ENCODE measurements at regions not wholly inside any gene's neighbourhood (a gene's known extent, or its start where the extent isn't known, plus 50 kb on each side); places are given as distances from the start of the nearest gene placed in this dataset.

DNA sequence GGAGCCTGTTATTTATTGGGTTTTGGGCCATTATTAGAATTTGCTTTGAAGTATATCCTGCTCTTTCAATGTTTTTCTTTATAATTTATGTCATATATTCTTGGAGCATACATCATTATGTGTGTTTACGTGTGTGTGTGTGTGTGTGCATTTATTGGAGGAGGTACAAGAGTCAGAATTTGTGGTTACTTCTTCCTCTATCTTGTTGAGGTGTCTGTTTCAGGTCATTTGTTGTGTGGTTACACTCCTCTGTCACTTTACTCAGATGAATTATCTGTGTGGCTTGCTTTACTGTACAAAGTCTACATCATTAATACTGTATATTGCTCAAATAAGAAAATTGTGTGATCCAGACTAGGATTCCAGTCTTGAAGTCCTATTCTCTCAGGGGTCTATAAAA, 1957.4 kb upstream of the TENM3 start:
- no CpG with 5 or more reads among the region's 1 CpG for WGBS (ENCODE audit: insufficient coverage, low lambda C conversion rate)
- Histone ChIP-seq H3K36me3 (ENCODE audit: control insufficient read depth, insufficient read depth, low read length) (no peaks in the 10 kb centered on the region), H3K4me3 (ENCODE audit: low read length) (no peak overlapping the region), H3K27me3 (ENCODE audit: control insufficient read depth, insufficient read depth, low read length) (no peaks in the 10 kb centered on the region), H3K4me1 (ENCODE audit: control insufficient read depth, insufficient read depth, low read length) (no peaks in the 10 kb centered on the region), H3K9me3 (ENCODE audit: control insufficient read depth, low read depth, low read length) (no peaks in the 10 kb centered on the region), H3K27ac (ENCODE audit: low read length) (no peak overlapping the region)
- no peak for DNase-seq

DNA sequence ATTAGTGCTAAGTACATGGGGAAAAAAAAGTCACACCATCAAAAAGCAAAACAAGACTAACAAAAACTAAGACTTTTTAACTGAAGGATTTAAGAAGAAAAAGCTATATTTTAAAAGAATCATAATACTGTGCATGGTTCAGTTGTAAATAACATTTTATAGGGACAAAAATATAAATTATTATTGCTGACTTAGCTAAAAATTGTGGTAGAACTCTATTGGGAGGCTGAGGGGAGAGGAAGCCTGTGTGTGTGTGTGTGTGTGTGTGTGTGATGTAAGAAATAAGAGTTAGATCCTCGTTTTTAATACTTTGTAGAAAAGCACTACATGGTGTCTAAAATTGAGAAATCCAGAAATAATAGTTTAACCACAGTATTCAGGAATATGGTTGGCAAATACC, 1950.9 kb upstream of the TENM3 start:
- no peak overlapping the region for H3K4me3 ChIP-seq (ENCODE audit: low read length)
- H3K27me3 ChIP-seq (ENCODE audit: control insufficient read depth, insufficient read depth, low read length) = no peaks in the 10 kb centered on the region
- DNase-seq = no peak
- no peak overlapping the region for H3K27ac ChIP-seq (ENCODE audit: low read length)
- no peaks in the 10 kb centered on the region for H3K9me3 ChIP-seq (ENCODE audit: control insufficient read depth, low read depth, low read length)
- no peaks in the 10 kb centered on the region for H3K4me1 ChIP-seq (ENCODE audit: control insufficient read depth, insufficient read depth, low read length)
- no peaks in the 10 kb centered on the region for H3K36me3 ChIP-seq (ENCODE audit: control insufficient read depth, insufficient read depth, low read length)
- no CpG with 5 or more reads among the region's 1 CpG for WGBS (ENCODE audit: insufficient coverage, low lambda C conversion rate)

- Histone ChIP-seq H3K36me3 (ENCODE audit: control insufficient read depth, insufficient read depth, low read length) (no peaks in the 10 kb centered on the region), H3K27ac (ENCODE audit: low read length) (no peak overlapping the region), H3K9me3 (ENCODE audit: control insufficient read depth, low read depth, low read length) (no peaks in the 10 kb centered on the region), H3K4me1 (ENCODE audit: control insufficient read depth, insufficient read depth, low read length) (no peaks in the 10 kb centered on the region), H3K27me3 (ENCODE audit: control insufficient read depth, insufficient read depth, low read length) (no peaks in the 10 kb centered on the region), H3K4me3 (ENCODE audit: low read length) (no peak overlapping the region)
- DNase-seq = no peak
- no CpG with 5 or more reads among the region's 4 CpGs for WGBS (ENCODE audit: insufficient coverage, low lambda C conversion rate)
These were observed 1947.1 kb upstream of the TENM3 start for GRCh38 chr4:180296036-180296599.

DNA sequence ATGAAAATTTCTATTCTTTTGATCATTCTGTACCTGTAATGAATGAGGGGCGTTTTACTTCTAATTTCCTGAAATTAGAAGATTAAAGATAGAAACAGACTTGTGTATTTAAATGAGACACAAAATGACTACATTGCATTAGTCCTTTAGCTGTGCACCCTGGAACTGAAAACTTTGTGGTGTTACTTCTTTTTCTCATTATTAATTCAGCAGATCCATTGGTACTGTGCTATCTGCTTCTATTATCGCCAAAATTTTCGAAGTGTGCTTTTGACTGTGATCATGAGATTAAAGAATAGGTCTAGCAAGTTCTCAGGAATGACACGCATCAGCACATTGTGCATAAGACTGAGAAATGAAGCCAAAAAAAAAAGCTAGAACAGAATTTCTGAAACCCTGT, 1938.9 kb upstream of the TENM3 start:
- 100% methylated on average over 1 of the region's 4 CpGs for WGBS (ENCODE audit: insufficient coverage, low lambda C conversion rate)
- Histone ChIP-seq H3K27me3 (ENCODE audit: control insufficient read depth, insufficient read depth, low read length) (no peaks in the 10 kb centered on the region), H3K36me3 (ENCODE audit: control insufficient read depth, insufficient read depth, low read length) (no peaks in the 10 kb centered on the region), H3K4me3 (ENCODE audit: low read length) (no peak overlapping the region), H3K27ac (ENCODE audit: low read length) (no peak overlapping the region), H3K9me3 (ENCODE audit: control insufficient read depth, low read depth, low read length) (no peaks in the 10 kb centered on the region), H3K4me1 (ENCODE audit: control insufficient read depth, insufficient read depth, low read length) (no peaks in the 10 kb centered on the region)
- DNase-seq = no peak

DNA sequence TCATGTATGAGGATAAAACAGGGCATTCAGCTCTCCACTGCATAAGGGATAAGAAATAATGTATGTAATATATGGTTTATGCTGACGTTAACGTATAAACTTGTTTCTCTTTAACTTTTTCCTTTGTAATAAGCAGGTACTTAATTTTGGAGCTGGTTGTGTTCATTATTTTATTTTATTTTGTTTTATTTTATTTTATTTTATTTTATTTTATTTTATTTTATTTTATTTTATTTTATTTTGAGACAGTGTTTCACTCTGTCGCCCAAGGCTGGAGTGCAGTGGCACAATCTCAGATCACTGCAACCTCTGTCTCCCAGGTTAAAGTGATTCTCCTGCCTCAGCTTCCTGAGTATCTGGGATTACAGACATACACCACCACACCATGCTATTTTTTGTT, 1932.6 kb upstream of the TENM3 start:
- DNase-seq = no peak
- Histone ChIP-seq H3K4me3 (ENCODE audit: low read length) (no peak overlapping the region), H3K36me3 (ENCODE audit: control insufficient read depth, insufficient read depth, low read length) (no peaks in the 10 kb centered on the region), H3K27ac (ENCODE audit: low read length) (no peak overlapping the region), H3K27me3 (ENCODE audit: control insufficient read depth, insufficient read depth, low read length) (no peaks in the 10 kb centered on the region), H3K9me3 (ENCODE audit: control insufficient read depth, low read depth, low read length) (no peaks in the 10 kb centered on the region), H3K4me1 (ENCODE audit: control insufficient read depth, insufficient read depth, low read length) (no peaks in the 10 kb centered on the region)
- 93% methylated on average over 3 of the region's 3 CpGs for WGBS (ENCODE audit: insufficient coverage, low lambda C conversion rate)

DNA sequence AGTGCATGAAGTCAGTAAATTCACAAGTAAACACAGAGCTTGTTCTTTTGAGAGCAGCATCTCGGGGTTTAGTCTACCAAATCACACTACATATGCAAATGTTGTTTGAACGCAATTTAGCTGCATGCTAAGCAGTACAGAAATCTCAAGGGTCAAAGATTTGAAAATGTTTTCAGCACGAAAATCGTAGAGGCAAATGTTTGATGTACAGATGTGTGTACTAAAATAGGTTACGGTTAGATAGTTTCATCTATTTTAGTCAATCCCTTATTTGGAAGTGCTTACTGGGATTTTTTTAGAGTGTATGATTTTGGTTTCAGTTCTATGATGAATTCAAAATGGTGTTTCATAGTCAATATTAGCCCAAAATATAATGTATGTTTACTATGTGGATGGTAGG, 1928.2 kb upstream of the TENM3 start:
- WGBS (ENCODE audit: insufficient coverage, low lambda C conversion rate) = 93% methylated on average over 3 of the region's 5 CpGs
- no peak for DNase-seq
- H3K27me3 ChIP-seq (ENCODE audit: control insufficient read depth, insufficient read depth, low read length) = no peaks in the 10 kb centered on the region
- no peaks in the 10 kb centered on the region for H3K36me3 ChIP-seq (ENCODE audit: control insufficient read depth, insufficient read depth, low read length)
- H3K4me3 ChIP-seq (ENCODE audit: low read length) = no peak overlapping the region
- H3K4me1 ChIP-seq (ENCODE audit: control insufficient read depth, insufficient read depth, low read length) = no peaks in the 10 kb centered on the region
- no peaks in the 10 kb centered on the region for H3K9me3 ChIP-seq (ENCODE audit: control insufficient read depth, low read depth, low read length)
- no peak overlapping the region for H3K27ac ChIP-seq (ENCODE audit: low read length)

GRCh38 chr4:180330521-180330920, 1912.7 kb upstream of the TENM3 start:
- H3K9me3 ChIP-seq (ENCODE audit: control insufficient read depth, low read depth, low read length) = no peaks in the 10 kb centered on the region
- H3K36me3 ChIP-seq (ENCODE audit: control insufficient read depth, insufficient read depth, low read length) = no peaks in the 10 kb centered on the region
- 80% methylated on average over 2 of the region's 2 CpGs for WGBS (ENCODE audit: insufficient coverage, low lambda C conversion rate)
- no peak overlapping the region for H3K4me3 ChIP-seq (ENCODE audit: low read length)
- no peaks in the 10 kb centered on the region for H3K4me1 ChIP-seq (ENCODE audit: control insufficient read depth, insufficient read depth, low read length)
- no peak overlapping the region for H3K27ac ChIP-seq (ENCODE audit: low read length)
- H3K27me3 ChIP-seq (ENCODE audit: control insufficient read depth, insufficient read depth, low read length) = no peaks in the 10 kb centered on the region
- DNase-seq = no peak

- Histone ChIP-seq H3K27ac (ENCODE audit: low read length) (no peak overlapping the region), H3K4me3 (ENCODE audit: low read length) (no peak overlapping the region)
- 95% methylated on average over 4 of the region's 4 CpGs for WGBS (ENCODE audit: insufficient coverage, low lambda C conversion rate)
These were observed 1910.0 kb upstream of the TENM3 start for GRCh38 chr4:180333162-180333561.

GRCh38 chr4:180335566-180335965, 1907.6 kb upstream of the TENM3 start:
- Histone ChIP-seq H3K36me3 (ENCODE audit: control insufficient read depth, insufficient read depth, low read length) (no peaks in the 10 kb centered on the region), H3K4me3 (ENCODE audit: low read length) (no peak overlapping the region), H3K27me3 (ENCODE audit: control insufficient read depth, insufficient read depth, low read length) (no peaks in the 10 kb centered on the region), H3K9me3 (ENCODE audit: control insufficient read depth, low read depth, low read length) (no peaks in the 10 kb centered on the region), H3K27ac (ENCODE audit: low read length) (no peak overlapping the region), H3K4me1 (ENCODE audit: control insufficient read depth, insufficient read depth, low read length) (no peaks in the 10 kb centered on the region)
- no peak for DNase-seq
- WGBS (ENCODE audit: insufficient coverage, low lambda C conversion rate) = no CpG with 5 or more reads among the region's 1 CpG

More at GRCh38 chr4:180333162-180333561, 1910.0 kb upstream of the TENM3 start:
- Histone ChIP-seq H3K27me3 (ENCODE audit: control insufficient read depth, insufficient read depth, low read length) (no peaks in the 10 kb centered on the region), H3K4me1 (ENCODE audit: control insufficient read depth, insufficient read depth, low read length) (no peaks in the 10 kb centered on the region), H3K36me3 (ENCODE audit: control insufficient read depth, insufficient read depth, low read length) (no peaks in the 10 kb centered on the region), H3K9me3 (ENCODE audit: control insufficient read depth, low read depth, low read length) (no peaks in the 10 kb centered on the region)
- DNase-seq = no peak

GRCh38 chr4:180336494-180337090, 1906.6 kb upstream of the TENM3 start:
- WGBS (ENCODE audit: insufficient coverage, low lambda C conversion rate) = no CpG with 5 or more reads among the region's 1 CpG
- H3K4me1 ChIP-seq (ENCODE audit: control insufficient read depth, insufficient read depth, low read length) = no peaks in the 10 kb centered on the region
- no peaks in the 10 kb centered on the region for H3K36me3 ChIP-seq (ENCODE audit: control insufficient read depth, insufficient read depth, low read length)
- DNase-seq = peak in 1 of 2 donors; percentile 14
- no peaks in the 10 kb centered on the region for H3K27me3 ChIP-seq (ENCODE audit: control insufficient read depth, insufficient read depth, low read length)
- no peak overlapping the region for H3K4me3 ChIP-seq (ENCODE audit: low read length)
- H3K27ac ChIP-seq (ENCODE audit: low read length) = no peak overlapping the region
- no peaks in the 10 kb centered on the region for H3K9me3 ChIP-seq (ENCODE audit: control insufficient read depth, low read depth, low read length)

DNA sequence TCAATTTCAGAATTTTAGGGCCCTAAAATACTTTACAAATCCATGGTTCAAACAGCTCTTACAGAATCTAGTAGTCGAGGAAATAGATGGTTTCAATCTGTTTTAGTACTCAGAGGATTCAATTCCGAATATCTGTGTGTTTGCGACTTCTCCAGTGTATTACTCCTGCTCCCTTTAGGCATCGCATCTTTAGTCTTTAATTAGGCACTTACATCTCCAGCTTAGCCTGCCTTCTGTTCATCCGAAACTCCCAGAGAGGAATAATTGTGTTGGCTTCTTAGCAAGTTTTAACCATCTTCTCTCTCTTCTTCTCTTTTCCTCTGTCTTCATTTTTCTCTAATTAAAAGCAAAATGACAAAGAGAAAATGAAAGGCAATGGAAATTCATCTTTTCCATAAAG, 1901.3 kb upstream of the TENM3 start:
- H3K36me3 ChIP-seq (ENCODE audit: control insufficient read depth, insufficient read depth, low read length) = no peaks in the 10 kb centered on the region
- no peaks in the 10 kb centered on the region for H3K9me3 ChIP-seq (ENCODE audit: control insufficient read depth, low read depth, low read length)
- DNase-seq = no peak
- no peaks in the 10 kb centered on the region for H3K27me3 ChIP-seq (ENCODE audit: control insufficient read depth, insufficient read depth, low read length)
- no peak overlapping the region for H3K4me3 ChIP-seq (ENCODE audit: low read length)
- H3K4me1 ChIP-seq (ENCODE audit: control insufficient read depth, insufficient read depth, low read length) = no peaks in the 10 kb centered on the region
- 85% methylated on average over 5 of the region's 5 CpGs for WGBS (ENCODE audit: insufficient coverage, low lambda C conversion rate)
- no peak overlapping the region for H3K27ac ChIP-seq (ENCODE audit: low read length)
